HL-60 (cell line): ENCODE measurements at regions not wholly inside any gene's neighbourhood (a gene's known extent, or its start where the extent isn't known, plus 50 kb on each side); places are given as distances from the start of the nearest gene placed in this dataset.

Source experiments
- CTCF ChIP-seq: IDR thresholded peaks from one replicate; pipeline ENCODE4 v1.5.1; 2011; ENCODE audit warnings: low read length, control low read depth, inconsistent platforms; ENCODE audit not compliant: insufficient read depth
- GABPA ChIP-seq: IDR thresholded peaks from 2 replicates; pipeline ENCODE4 v1.6.1; 2012; ENCODE audit warnings: low read depth
- POLR2AphosphoS5 ChIP-seq: IDR thresholded peaks from 2 replicates; pipeline ENCODE4 v1.6.1; 2012; ENCODE audit warnings: low read depth

GRCh38 chr2:53498210-53498609, 269.4 kb upstream of the CHAC2 start:
- TF ChIP-seq CTCF = no peak
- no peak for TF ChIP-seq GABPA
- no peak for TF ChIP-seq POLR2AphosphoS5
